ENCODE measurements at regions not wholly inside any gene's neighbourhood (a gene's known extent, or its start where the extent isn't known, plus 50 kb on each side); places are given as distances from the start of the nearest gene placed in this dataset.

DNA sequence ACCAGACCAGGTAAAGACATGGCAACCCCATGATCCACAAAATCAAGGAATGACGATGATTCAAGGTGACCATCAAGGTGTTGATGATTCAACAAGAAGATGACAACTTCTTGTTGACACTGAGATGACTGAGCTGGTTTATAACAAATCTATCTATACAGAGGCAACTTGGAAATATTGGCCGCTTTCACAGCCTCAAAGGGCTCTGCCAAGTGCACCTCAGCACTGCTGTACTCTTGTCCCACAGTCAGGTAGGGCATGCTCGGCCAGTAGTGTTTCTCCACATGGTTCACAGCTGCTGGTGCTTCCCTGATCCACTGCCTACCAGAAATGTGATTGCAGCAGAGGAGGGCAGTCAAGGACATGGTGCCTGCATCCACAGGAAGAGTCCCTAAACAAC, 125.2 kb upstream of the SYT6 start:
- DNase-seq, result no peak
- in situ Hi-C loops (cut with HindIII; ENCODE audit: low pct_ligation_motif_present, low pct_unique_long_range_greater_than_20kb, low sequenced_read_pairs), result no loop called here

DNA sequence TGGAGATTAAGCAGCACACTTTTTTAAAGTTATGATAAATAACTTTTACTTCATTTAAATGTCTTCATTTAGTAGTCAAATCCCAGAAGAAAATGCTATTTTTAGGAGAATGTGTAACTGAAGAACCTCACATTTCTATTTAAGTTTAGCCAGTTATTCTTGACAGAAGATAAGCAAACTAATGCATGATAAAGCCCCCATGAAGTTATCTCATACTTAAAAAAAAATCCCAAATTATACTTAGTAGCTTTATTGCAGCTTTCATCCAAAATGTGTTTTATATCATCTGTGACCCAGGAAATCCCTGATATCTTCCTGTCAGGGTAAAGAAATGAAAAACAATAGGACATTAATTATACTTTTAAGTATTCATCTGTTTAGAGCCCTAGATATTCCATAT, 124.8 kb upstream of the SYT6 start:
- no peak for DNase-seq
- in situ Hi-C loops (cut with HindIII; ENCODE audit: low pct_ligation_motif_present, low pct_unique_long_range_greater_than_20kb, low sequenced_read_pairs), result no loop called here

- no peak for DNase-seq
- in situ Hi-C loops (cut with HindIII; ENCODE audit: low pct_ligation_motif_present, low pct_unique_long_range_greater_than_20kb, low sequenced_read_pairs), result no loop called here
Measured at GRCh38 chr1:114274621-114275317, 121.1 kb upstream of the SYT6 start.

DNA sequence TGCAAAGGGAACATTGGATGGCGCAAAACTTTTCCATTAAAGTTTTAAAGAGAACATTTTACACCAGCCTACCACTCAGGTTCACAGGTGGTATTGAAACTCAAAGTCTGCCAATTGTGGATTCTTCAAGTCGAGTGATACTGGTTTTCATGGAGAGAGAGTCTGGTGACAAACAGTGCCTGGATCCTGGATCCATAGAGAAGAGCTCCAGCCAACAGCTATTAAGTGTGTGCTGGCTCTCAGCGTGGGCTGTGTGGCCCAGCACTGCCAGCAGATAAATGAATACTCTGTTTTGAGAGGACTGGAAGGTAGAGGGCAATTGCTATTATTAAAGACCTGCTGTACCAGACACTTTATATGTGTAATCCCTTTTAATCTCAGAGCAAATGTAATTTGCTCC, 118.9 kb upstream of the SYT6 start:
- DNase-seq, result no peak
- in situ Hi-C loops (cut with HindIII; ENCODE audit: low pct_ligation_motif_present, low pct_unique_long_range_greater_than_20kb, low sequenced_read_pairs), result no loop called here

DNA sequence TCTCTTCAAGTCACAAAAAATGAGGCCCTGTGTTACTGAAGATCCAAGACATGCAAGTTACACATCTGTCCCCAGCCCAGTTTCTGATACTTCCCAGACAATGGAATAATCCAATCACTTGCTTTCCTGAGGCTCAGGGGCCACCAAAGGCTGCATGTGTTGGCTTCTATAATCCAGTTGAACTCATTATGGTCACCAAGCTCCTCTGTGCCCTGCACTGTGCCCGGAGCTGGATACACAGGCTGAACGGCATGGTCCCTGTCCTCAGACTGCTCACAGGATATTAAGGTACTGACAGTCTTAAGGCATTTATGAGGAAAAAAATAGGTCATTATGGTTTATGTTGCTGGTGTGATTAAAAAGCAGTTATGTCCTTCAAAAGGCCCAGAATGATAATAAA, 117.0 kb upstream of the SYT6 start:
- in situ Hi-C loops (cut with HindIII; ENCODE audit: low pct_ligation_motif_present, low pct_unique_long_range_greater_than_20kb, low sequenced_read_pairs), result no loop called here
- no peak for DNase-seq

- in situ Hi-C loops (cut with HindIII; ENCODE audit: low pct_ligation_motif_present, low pct_unique_long_range_greater_than_20kb, low sequenced_read_pairs), result no loop called here
- DNase-seq, result no peak
Measured at GRCh38 chr1:114270282-114270681, 116.6 kb upstream of the SYT6 start.

DNA sequence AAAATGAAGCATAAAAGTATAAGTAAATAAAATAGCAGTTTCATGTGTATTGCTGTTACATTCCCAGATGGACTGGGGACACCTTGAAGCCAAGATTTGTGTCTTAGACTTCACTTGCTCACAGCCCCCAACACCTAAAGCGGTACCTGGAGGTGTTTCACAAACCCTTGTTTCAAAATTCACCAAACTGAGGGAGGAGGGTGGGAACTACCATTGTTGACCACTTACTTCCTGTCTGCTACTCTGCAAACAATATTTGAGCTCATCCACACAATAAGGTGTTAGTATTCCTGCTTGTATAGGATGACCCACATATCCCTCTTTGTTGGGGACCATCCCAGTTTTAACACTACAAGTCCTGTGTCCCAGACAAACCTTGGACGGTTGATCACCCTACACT, 115.9 kb upstream of the SYT6 start:
- DNase-seq, result no peak
- in situ Hi-C loops (cut with HindIII; ENCODE audit: low pct_ligation_motif_present, low pct_unique_long_range_greater_than_20kb, low sequenced_read_pairs), result no loop called here

DNA sequence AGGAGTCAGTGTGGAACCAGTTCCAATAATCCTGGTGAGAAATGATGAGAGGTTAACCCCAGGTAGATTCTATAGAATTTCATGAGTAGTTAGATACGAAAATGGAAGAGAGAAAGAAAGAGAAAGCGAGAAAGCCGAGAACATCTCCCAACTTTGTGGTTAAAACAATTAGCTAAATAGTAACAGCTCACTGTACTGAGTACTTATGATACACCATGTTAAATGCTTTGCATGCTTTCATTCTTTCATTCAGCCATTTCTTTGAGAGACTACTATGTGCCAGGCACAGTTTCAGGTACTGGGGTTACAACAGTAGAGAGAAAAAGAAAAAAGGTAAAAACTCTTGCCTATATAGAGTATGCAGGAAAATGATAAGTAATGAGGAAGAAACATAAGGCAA, 109.7 kb upstream of the SYT6 start:
- in situ Hi-C loops (cut with HindIII; ENCODE audit: low pct_ligation_motif_present, low pct_unique_long_range_greater_than_20kb, low sequenced_read_pairs), result no loop called here
- no peak for DNase-seq

- no peak for DNase-seq
- in situ Hi-C loops (cut with HindIII; ENCODE audit: low pct_ligation_motif_present, low pct_unique_long_range_greater_than_20kb, low sequenced_read_pairs), result no loop called here
Measured at GRCh38 chr1:114262337-114262736, 108.7 kb upstream of the SYT6 start.

DNA sequence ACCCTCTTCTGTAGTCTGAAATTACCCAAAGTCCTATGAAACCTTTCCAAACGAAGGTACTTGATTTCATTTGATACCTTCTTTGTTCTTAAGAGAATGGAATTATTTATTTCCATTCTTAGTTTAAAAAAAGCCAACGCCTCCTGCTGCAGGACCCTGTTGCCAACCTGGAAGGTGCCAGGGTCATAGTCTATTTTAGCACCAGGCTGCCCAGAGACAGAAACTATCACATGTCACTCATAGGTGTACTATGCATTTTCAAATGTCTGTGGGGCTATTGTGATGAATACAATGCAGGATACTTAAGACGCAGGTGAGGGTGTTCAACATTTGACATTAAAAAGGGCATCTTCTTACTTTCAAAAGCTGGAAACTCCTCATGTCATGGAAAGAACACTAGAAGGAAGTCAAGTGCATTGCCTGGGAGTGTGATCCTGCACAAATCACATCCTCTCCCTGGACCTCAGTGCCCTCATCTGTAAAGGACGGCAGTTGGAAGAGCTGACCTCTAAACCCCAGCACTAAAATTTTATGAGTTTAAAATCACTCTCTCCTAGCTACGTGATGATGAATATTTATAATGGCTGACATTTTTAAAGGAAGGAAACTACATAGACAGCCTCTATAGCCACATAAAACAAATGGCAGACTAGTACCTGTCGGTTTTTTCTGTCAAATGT, 107.3 kb upstream of the SYT6 start:
- DNase-seq, result no peak
- in situ Hi-C loops (cut with HindIII; ENCODE audit: low pct_ligation_motif_present, low pct_unique_long_range_greater_than_20kb, low sequenced_read_pairs), result no loop called here

- no peak for DNase-seq
- in situ Hi-C loops (cut with HindIII; ENCODE audit: low pct_ligation_motif_present, low pct_unique_long_range_greater_than_20kb, low sequenced_read_pairs), result no loop called here
Measured at GRCh38 chr1:114259511-114260160, 106.0 kb upstream of the SYT6 start.

- no peak for DNase-seq
- in situ Hi-C loops (cut with HindIII; ENCODE audit: low pct_ligation_motif_present, low pct_unique_long_range_greater_than_20kb, low sequenced_read_pairs), result no loop called here
Measured at GRCh38 chr1:114258633-114259032, 105.0 kb upstream of the SYT6 start.

- in situ Hi-C loops (cut with HindIII; ENCODE audit: low pct_ligation_motif_present, low pct_unique_long_range_greater_than_20kb, low sequenced_read_pairs), result no loop called here
- DNase-seq, result no peak
Measured at GRCh38 chr1:114258074-114258473, 104.4 kb upstream of the SYT6 start.

DNA sequence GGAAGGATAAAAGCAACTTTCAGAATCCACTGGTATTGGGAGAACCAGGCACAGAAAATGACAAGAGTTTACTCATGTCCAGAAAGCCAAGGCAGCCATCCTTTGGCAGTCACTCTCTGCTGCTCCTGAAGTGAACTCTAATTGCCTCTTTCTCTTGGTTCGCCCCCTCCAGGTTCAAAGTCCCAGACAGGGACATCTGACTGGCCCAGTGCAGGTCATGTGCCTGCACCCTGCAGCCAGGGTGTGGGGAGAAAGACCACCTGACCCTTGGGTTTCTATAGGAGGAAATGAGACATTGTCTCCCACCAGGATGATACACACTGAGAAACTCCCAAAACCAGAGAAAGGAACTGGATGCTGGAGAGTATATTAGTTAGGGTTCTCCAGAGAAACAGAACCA, 103.9 kb upstream of the SYT6 start:
- DNase-seq, result no peak
- in situ Hi-C loops (cut with HindIII; ENCODE audit: low pct_ligation_motif_present, low pct_unique_long_range_greater_than_20kb, low sequenced_read_pairs), result no loop called here

GRCh38 chr1:114253900-114254299, 100.2 kb upstream of the SYT6 start:
- in situ Hi-C loops (cut with HindIII; ENCODE audit: low pct_ligation_motif_present, low pct_unique_long_range_greater_than_20kb, low sequenced_read_pairs), result no loop called here
- DNase-seq, result no peak

- in situ Hi-C loops (cut with HindIII; ENCODE audit: low pct_ligation_motif_present, low pct_unique_long_range_greater_than_20kb, low sequenced_read_pairs), result no loop called here
- DNase-seq, result no peak
Measured at GRCh38 chr1:114251573-114251939, 97.9 kb upstream of the SYT6 start.

DNA sequence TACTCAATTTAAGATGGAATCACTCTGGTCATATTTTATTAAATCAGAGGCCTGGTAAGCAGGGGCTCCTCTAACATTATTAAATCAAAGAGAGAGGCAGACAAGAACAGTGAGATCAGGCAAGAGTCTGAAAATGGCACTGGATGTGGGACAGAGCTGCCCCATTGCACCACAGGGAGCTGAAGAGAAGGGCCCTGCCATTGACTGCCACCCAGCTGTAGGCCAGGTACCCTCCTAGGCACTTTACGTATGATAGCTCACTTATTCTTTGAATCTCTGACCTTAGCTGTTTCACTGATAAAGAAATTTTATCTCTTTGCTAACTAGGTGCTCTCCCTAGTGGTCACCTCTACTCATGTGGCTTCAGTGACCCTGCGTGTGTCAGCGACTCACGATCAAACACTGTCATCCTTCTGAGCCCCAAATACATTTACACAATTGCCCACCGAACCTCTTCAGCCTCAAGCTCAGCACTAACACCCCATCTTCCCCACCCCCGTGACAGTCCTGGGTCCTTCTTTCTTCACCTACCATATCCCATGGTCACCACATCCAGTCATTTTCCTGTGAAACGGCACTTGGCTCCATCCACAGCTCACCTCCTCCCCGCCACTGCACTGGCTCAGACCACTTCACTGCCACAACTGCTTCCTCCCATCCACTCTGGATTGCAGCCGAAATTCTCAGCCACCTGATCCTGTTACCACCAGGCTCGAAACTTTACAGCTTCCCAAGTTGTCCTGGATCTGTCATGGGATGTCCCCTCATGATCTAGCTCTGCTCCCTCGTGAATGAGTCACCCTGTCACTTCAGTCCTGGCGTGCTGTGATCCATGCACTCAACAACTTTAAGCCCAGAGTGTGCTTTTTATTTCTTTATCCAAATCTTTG, 97.3 kb upstream of the SYT6 start:
- in situ Hi-C loops (cut with HindIII; ENCODE audit: low pct_ligation_motif_present, low pct_unique_long_range_greater_than_20kb, low sequenced_read_pairs), result no loop called here

DNA sequence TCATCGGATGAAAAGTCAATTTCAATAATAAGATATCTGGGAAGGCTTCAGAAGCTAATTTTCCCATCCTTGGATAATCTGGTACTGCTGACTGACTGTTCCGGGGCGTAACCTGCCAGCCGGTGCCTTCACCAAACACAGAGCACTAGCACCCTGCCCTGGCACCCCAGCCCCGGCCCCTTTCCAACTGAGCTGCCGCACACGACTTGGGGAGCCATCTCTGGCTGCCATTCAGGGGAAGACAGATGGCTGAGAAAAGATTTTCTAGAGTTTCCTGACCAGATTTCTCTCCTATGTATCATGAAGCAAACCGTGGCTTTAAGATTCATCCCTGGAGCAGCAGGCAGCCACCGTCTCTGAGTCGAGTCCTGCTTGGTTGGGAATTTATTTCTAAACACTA, 96.0 kb upstream of the SYT6 start:
- in situ Hi-C loops (cut with HindIII; ENCODE audit: low pct_ligation_motif_present, low pct_unique_long_range_greater_than_20kb, low sequenced_read_pairs), result no loop called here

More for the DNA sequence above, 97.3 kb upstream of the SYT6 start:
- DNase-seq, result no peak

GRCh38 chr1:114248162-114248561, 94.5 kb upstream of the SYT6 start:
- DNase-seq, result no peak
- in situ Hi-C loops (cut with HindIII; ENCODE audit: low pct_ligation_motif_present, low pct_unique_long_range_greater_than_20kb, low sequenced_read_pairs), result no loop called here

More for the DNA sequence above, 96.0 kb upstream of the SYT6 start:
- no peak for DNase-seq

Measured in ACHN (cell line).